Natural killer cell treated with Interleukin-12 subunit alpha and Interleukin-12 subunit beta and Interleukin-15 and Interleukin-18, amount 100 ng/mL, for 72 hours (primary cell): ENCODE measurements at regions not wholly inside any gene's neighbourhood (a gene's known extent, or its start where the extent isn't known, plus 50 kb on each side); places are given as distances from the start of the nearest gene placed in this dataset.

Experiments
- ATAC-seq, 2 donors: fragments of 150-1000 bp; cut with Tn5 transposase in 1 of 2; sonication (Bioruptor Pico), chemical (Tn5 transposase) in 1 of 2; 2 replicates each; pipeline ENCODE4 v1.10.0; 2021
- DNase-seq: peaks from one replicate; pipeline ENCODE4 v3.0.0; 2022; ENCODE audit warnings: low spot score
- H3K27ac Mint-ChIP-seq, 2 donors: 1 replicate in 1 of 2; 2 replicates in 1 of 2; pipeline ENCODE4 v1.8.0; 2022; ENCODE audit warnings: mixed read lengths in 2 of 2, mild to moderate bottlenecking in 1 of 2, moderate library complexity in 1 of 2
- H3K27me3 Mint-ChIP-seq, 2 donors: 1 replicate in 1 of 2; 2 replicates in 1 of 2; pipeline ENCODE4 v1.8.0; 2022; ENCODE audit warnings: mixed read lengths in 2 of 2
- H3K36me3 Mint-ChIP-seq: one replicate; pipeline ENCODE4 v1.8.0; 2022; ENCODE audit warnings: mixed read lengths
- H3K4me1 Mint-ChIP-seq, 2 donors: 1 replicate in 1 of 2; 2 replicates in 1 of 2; pipeline ENCODE4 v1.8.0; 2022; ENCODE audit warnings: low read depth in 2 of 2, mixed read lengths in 2 of 2, mild to moderate bottlenecking in 1 of 2
- H3K4me3 Mint-ChIP-seq: one replicate; pipeline ENCODE4 v1.8.0; 2022; ENCODE audit warnings: mixed read lengths
- H3K9me3 Mint-ChIP-seq: 2 replicates; pipeline ENCODE4 v1.8.0; 2022; ENCODE audit warnings: mixed read lengths

DNA sequence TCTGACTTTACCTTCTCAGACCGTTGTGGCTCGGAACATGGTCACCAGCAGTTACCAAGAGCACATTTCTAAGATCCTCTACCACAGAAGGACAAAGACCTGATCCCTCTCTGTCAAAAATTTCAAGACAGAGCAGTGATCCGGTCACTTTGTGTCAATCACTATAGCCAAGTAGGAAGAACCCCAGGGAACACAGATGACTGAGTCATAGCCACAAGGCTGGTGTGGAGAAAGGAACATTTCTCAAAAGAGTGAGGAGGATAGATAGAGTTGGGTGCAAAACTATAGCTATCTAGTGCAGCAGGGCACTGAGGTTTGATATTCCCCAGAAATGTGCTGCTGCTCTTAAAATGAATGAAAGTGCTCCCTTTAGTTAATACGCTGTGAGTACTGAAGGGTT is 130.7 kb upstream of the SMIM23 start:
- DNase-seq: no peak
- no peak for ATAC-seq
- peaks cover 4 to 11% of the 10 kb centered on the region in 2 donors for H3K27me3 Mint-ChIP-seq
- no peaks in the 10 kb centered on the region for H3K36me3 Mint-ChIP-seq
- no peaks in the 10 kb centered on the region for H3K4me1 Mint-ChIP-seq
- H3K4me3 Mint-ChIP-seq: no peak overlapping the region
- H3K27ac Mint-ChIP-seq: no peak overlapping the region
- no peaks in the 10 kb centered on the region for H3K9me3 Mint-ChIP-seq

DNA sequence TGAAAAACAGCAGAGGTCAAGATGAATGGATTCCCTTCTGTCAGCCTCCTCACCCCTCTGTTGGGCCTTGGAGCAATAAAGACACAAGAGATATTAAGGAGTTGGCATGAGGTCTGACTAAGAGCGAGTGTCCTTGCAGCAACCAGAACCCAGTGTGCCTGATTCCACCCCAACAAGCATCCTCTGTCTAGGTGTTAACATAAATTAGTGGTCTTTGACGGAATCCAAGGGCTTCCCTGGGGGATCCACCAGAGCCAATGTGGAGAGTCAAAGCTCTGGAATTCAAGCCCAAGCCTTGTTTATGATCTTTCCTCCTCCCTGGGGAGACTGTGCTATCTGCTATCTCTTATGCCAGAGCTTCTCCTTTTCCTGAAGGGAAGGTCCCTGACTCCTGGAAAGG is 128.1 kb upstream of the SMIM23 start:
- peaks cover 4 to 11% of the 10 kb centered on the region in 2 donors for H3K27me3 Mint-ChIP-seq

DNA sequence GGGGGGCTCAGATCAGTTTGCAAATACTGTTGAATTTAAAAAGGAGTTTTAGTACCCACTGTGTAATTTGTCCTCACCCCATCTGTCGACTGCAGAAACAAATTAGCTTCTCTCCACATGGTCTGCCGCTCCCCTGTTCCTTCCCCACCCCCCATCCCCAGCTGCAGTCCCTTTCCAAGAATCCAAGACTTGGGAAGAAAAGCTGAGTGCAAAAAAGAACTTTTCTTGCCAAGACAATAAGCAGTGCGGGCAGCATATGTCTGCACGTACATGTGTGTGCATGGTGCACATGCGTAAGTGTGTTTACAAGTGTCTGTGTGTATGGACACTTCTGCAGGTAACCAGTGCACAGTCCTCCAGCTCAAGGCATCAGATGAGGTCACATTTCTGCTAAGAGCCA is 125.7 kb upstream of the SMIM23 start:
- H3K27me3 Mint-ChIP-seq: peaks cover 0 to under 1% of the 10 kb centered on the region in 2 donors
- H3K4me3 Mint-ChIP-seq: no peak overlapping the region
- H3K27ac Mint-ChIP-seq: no peak overlapping the region
- no peaks in the 10 kb centered on the region for H3K36me3 Mint-ChIP-seq
- ATAC-seq: peak in 1 of 2 donors; percentile 15
- H3K4me1 Mint-ChIP-seq: peaks cover 0 to 5% of the 10 kb centered on the region in 2 donors
- no peak for DNase-seq
- H3K9me3 Mint-ChIP-seq: no peaks in the 10 kb centered on the region

More for the DNA sequence above, 128.1 kb upstream of the SMIM23 start:
- peaks cover 0 to 5% of the 10 kb centered on the region in 2 donors for H3K4me1 Mint-ChIP-seq
- H3K9me3 Mint-ChIP-seq: no peaks in the 10 kb centered on the region
- ATAC-seq (no peak), DNase-seq (no peak)
- H3K4me3 Mint-ChIP-seq: no peak overlapping the region
- no peak overlapping the region for H3K27ac Mint-ChIP-seq
- H3K36me3 Mint-ChIP-seq: no peaks in the 10 kb centered on the region

DNA sequence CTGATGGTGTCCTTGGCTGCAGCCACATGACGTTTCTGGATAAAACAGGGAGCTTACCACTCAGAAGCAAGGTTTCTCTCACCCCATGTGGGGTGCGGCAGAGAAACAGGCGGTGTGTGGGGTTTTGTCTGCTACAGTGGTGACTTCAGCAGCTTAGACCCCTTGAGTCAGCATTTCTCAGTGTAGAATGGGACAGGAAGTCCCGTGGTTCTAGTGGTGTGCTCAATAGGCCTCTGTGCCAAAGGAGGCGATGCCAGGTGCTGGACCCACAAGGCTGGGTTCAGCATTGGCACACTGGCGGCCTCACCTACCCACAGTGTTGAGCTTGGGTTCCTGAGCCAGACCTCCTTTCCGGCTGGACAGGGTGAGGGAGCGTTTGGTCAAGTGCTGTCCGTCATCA is 125.2 kb upstream of the SMIM23 start:
- Mint-ChIP-seq H3K4me1 (peaks cover 0 to 5% of the 10 kb centered on the region in 2 donors), H3K9me3 (no peaks in the 10 kb centered on the region), H3K27me3 (peaks cover 0 to 5% of the 10 kb centered on the region in 2 donors), H3K36me3 (no peaks in the 10 kb centered on the region), H3K27ac (no peak overlapping the region), H3K4me3 (no peak overlapping the region)
- ATAC-seq (peak; percentile 69 to 75), DNase-seq (no peak)

DNA sequence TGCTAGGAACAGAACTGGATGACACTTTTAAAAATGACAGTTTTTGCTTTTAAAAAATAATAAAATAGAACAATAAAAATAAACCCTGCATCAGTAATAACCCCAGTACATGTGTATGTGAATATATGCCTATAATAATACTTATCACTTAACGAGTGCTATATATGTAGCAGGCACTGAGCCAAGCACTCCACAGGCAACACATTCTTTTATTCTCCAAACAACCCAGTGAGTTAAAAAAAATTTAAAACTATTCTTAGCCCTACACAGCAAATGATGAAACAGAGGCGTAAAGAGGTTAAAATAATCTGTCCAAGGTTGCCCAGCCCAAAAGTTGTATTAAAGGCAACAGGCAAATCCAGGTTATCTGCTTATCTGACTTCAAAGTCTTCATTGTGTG is 124.5 kb upstream of the SMIM23 start:
- Mint-ChIP-seq H3K27ac (no peak overlapping the region), H3K27me3 (peaks cover 0 to 7% of the 10 kb centered on the region in 2 donors), H3K4me1 (peaks cover 0 to 5% of the 10 kb centered on the region in 2 donors), H3K36me3 (no peaks in the 10 kb centered on the region), H3K9me3 (no peaks in the 10 kb centered on the region), H3K4me3 (no peak overlapping the region)
- ATAC-seq (no peak), DNase-seq (no peak)

DNA sequence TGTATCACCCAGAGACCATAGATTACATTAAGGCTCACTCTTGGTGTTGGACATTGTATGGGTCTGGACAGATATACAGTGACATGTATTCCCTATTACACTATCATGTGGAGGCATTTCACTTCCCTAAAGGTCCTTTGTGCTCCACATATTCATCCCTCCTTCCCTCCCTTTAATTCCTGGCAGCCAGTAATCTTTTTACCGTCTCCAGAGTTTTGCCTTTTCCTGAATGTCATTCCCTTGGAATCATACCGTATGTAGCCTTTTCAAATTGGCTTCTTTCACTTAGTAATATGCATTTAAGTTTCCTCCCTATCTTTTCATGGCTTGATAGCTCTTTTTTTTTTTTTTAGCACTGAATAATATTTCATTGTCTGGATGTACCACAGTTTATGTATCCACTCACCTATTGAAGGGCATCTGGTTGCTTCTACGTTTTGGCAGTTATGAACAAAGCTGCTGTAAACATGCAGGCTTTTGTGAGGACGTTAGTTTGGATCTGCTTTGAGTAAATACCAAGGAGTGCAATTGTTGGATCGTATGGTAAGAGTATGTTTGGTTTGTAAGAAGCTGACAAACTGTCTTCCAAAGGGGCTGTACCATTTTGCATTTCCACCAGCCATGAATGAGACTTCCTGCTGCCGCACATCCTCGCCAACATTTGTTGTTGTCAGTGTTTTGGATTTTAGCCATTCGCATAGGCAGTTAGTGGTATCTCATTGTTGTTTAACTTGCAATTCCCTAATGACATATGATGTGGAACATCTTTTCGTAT is 122.1 kb upstream of the SMIM23 start:
- ATAC-seq: no peak
- Mint-ChIP-seq H3K9me3 (no peaks in the 10 kb centered on the region), H3K4me1 (peaks cover 0 to 5% of the 10 kb centered on the region in 2 donors), H3K27ac (no peak overlapping the region), H3K27me3 (peaks cover 0 to 7% of the 10 kb centered on the region in 2 donors), H3K4me3 (no peak overlapping the region), H3K36me3 (no peaks in the 10 kb centered on the region)
- no peak for DNase-seq

DNA sequence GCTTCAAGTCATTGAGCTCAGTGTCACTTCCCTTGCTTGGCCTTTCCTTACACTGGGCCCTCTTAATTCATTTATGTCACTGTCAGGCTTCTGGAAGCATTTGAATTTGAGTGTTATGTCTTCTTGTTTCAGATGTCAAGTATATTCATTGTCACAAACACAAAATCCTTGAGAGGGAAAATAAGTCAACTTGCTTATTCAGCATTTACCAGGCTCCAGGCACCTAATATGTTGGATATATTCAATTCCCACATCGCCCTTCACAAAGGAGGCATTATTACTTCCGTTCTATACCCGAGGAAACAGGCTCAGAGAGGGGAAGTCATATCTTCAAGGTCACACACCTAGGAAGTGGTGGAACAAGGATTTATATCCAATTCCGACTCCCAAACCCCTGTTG is 121.1 kb upstream of the SMIM23 start:
- peaks cover 0 to 5% of the 10 kb centered on the region in 2 donors for H3K4me1 Mint-ChIP-seq
- no peak for ATAC-seq
- no peak for DNase-seq
- peaks cover 0 to 7% of the 10 kb centered on the region in 2 donors for H3K27me3 Mint-ChIP-seq
- H3K27ac Mint-ChIP-seq: no peak overlapping the region
- no peak overlapping the region for H3K4me3 Mint-ChIP-seq
- H3K9me3 Mint-ChIP-seq: no peaks in the 10 kb centered on the region
- H3K36me3 Mint-ChIP-seq: no peaks in the 10 kb centered on the region

DNA sequence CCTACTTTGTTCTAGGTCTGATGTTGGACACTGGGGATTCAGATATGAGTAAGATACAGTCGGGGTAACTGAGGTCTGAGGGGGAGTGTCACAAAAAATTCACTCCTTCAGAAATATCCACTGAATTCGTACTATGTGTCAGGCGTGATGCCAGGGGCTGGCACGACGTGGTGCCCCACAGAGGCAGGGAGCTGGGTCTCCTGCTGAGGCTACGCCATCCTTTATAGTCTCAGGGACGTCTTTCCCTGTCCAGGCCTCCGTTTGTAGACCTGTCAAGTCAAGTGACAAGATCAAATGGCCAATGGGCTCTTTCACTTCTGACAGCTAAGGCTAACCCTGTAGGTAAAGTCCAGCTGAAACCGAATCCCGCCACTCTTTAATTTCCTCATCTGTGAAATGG is 118.8 kb upstream of the SMIM23 start:
- Mint-ChIP-seq H3K36me3 (no peaks in the 10 kb centered on the region), H3K4me3 (no peak overlapping the region), H3K27ac (no peak overlapping the region), H3K9me3 (no peaks in the 10 kb centered on the region), H3K27me3 (peaks cover 4 to 24% of the 10 kb centered on the region in 2 donors), H3K4me1 (no peaks in the 10 kb centered on the region)
- no peak for DNase-seq
- no peak for ATAC-seq

DNA sequence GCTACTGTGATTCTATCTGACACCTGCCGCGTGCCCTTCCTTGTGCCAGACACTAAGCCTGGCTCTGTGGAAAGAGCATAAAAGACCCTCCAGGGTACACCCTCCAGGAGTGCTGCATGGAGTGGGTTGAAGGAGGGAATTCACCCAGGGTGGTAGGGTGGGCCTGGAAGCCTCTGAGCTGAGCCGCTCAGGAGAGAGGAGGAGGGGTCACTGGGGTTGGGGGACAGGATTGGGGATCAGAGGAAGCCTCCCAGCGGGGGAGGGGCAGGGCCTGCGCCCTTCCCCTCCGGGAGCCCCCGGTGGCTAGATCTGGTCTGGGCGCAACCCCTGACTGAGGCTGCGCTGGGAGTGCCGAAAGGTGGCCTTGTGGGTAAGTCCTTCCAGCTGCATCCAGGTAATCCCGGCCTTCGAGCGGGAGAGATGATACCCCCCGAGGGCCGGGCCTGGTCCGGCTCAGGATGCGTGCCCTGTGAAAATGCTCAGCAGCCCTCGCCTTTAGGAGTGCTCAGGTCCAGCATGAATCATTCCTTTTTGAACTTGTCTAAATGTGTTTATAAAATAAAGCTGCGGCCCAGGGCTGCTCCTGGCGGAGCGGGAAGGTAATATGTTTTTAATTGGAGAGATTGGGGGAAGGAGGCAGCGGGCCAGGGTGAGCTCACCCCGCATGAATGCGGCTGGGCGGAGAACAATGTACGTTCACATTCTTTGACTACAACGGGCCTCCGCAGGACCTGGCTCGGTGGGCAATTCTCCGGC is 118.1 kb upstream of the SMIM23 start:
- DNase-seq (peak; percentile 62), ATAC-seq (no peak)
- H3K27me3 Mint-ChIP-seq: peaks cover 4 to 28% of the 10 kb centered on the region in 2 donors
- H3K4me3 Mint-ChIP-seq: no peak overlapping the region
- H3K4me1 Mint-ChIP-seq: no peaks in the 10 kb centered on the region
- no peak overlapping the region for H3K27ac Mint-ChIP-seq
- no peaks in the 10 kb centered on the region for H3K9me3 Mint-ChIP-seq
- H3K36me3 Mint-ChIP-seq: no peaks in the 10 kb centered on the region

DNA sequence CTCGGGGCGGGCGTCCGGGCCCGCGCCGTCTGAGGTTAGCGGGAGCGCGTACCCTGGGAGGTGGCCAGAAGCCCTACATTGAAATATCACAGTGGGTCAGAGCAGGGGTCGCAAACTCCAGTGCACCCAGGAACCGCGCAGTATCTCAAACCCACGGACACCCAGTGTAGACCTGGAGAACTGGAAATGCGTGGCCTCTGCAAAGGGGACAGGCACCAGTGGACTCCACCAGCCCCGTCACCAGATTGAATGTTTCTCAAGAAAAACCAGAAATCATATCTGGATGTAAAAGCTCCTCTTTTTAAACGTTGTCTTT is 117.6 kb upstream of the SMIM23 start:
- no peak overlapping the region for H3K27ac Mint-ChIP-seq
- ATAC-seq (no peak), DNase-seq (no peak)
- H3K4me1 Mint-ChIP-seq: no peaks in the 10 kb centered on the region
- H3K9me3 Mint-ChIP-seq: no peaks in the 10 kb centered on the region
- no peak overlapping the region for H3K4me3 Mint-ChIP-seq
- no peaks in the 10 kb centered on the region for H3K36me3 Mint-ChIP-seq
- H3K27me3 Mint-ChIP-seq: peaks cover 4 to 28% of the 10 kb centered on the region in 2 donors

DNA sequence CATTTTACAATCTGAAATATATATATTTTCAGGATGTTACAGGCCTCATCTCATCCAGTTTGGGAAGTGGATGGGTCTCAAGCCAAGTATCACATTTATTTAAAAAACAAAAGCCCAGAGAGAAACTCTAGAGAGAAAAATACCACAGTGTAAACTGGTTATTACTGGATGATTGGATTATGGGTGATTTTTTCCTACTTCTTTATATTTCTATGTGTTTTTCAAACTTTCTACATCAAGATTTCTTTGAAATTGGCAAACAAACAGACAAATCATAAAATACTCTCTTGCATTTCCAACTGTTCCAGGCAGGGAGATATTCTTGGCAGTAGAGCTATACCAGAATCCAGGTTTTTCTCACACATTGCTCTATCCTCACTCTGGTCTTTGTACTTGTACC is 116.0 kb upstream of the SMIM23 start:
- Mint-ChIP-seq H3K9me3 (no peaks in the 10 kb centered on the region), H3K27ac (no peak overlapping the region), H3K4me3 (no peak overlapping the region), H3K4me1 (no peaks in the 10 kb centered on the region), H3K36me3 (no peaks in the 10 kb centered on the region), H3K27me3 (peaks cover 6 to 28% of the 10 kb centered on the region in 2 donors)
- DNase-seq (no peak), ATAC-seq (no peak)

DNA sequence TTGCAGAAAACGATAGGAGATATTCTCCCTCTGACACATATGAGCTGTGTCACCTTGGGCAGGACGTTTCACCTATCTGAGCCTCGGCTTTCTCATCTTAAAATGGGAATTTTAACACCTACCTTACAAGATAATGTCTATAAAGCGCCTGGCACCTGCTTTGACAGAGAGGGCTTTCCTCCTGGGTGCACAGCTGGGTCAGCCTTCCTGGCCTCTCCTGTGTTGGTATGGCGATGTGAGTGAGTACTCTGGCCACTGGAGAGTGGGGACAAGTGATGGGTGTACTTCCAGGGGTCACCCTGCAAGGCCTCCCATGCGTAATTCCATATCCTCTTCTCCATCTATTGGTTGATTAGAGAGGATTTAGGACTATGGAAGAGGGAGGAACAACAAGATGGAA is 113.1 kb upstream of the SMIM23 start:
- ATAC-seq: no peak
- Mint-ChIP-seq H3K4me1 (no peaks in the 10 kb centered on the region), H3K27ac (no peak overlapping the region), H3K36me3 (no peaks in the 10 kb centered on the region), H3K4me3 (no peak overlapping the region), H3K9me3 (no peaks in the 10 kb centered on the region), H3K27me3 (peaks cover 11 to 40% of the 10 kb centered on the region in 2 donors)
- DNase-seq: no peak

DNA sequence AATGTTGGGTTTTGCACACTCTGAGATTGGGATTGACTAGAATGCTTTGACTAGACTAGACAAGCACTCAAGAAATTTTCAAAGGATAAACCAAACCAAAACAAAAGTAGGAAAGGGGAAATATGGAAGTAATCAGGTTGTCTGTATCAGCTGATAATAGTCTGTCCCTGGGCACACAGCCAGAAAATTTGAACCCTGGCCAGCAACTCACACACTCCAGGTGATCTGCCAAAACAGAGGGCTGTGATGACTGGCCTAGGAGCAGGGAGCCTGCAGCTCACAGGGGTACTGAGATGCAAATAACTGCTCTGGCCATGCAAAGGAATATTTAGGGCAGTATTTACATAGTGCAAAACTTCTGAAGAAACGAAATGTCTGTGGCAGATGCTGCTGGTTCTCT is 112.3 kb upstream of the SMIM23 start:
- DNase-seq (no peak), ATAC-seq (no peak)
- Mint-ChIP-seq H3K27me3 (peaks cover 11 to 41% of the 10 kb centered on the region in 2 donors), H3K27ac (no peak overlapping the region), H3K4me3 (no peak overlapping the region), H3K36me3 (no peaks in the 10 kb centered on the region), H3K9me3 (no peaks in the 10 kb centered on the region), H3K4me1 (no peaks in the 10 kb centered on the region)

DNA sequence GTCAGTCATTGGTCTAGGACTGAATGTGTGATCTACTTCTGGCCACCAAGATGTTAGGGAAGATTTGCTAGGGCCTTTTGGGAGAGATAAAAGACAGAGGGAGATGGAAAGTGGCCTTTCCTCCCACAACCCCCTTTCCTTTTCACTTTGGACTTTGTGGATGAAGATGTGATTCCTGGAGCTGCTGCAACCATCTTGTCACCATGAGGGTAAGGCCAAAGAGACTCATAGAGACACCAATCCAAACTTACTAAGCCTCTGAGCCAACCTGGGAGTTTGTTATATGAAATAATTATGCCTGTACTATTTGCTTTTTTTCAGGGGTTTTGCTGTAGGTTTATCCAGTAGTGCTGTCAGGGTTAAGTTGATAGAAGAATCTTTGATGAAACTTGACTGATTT is 111.8 kb upstream of the SMIM23 start:
- Mint-ChIP-seq H3K9me3 (no peaks in the 10 kb centered on the region), H3K36me3 (no peaks in the 10 kb centered on the region), H3K4me1 (no peaks in the 10 kb centered on the region), H3K27ac (no peak overlapping the region), H3K4me3 (no peak overlapping the region), H3K27me3 (peaks cover 11 to 41% of the 10 kb centered on the region in 2 donors)
- no peak for DNase-seq
- ATAC-seq: no peak
